Left kidney (tissue), 1 donor: ENCODE measurements at regions not wholly inside any gene's neighbourhood (a gene's known extent, or its start where the extent isn't known, plus 50 kb on each side); places are given as distances from the start of the nearest gene placed in this dataset.

Experiments
- DNase-seq: peaks from one replicate; pipeline ENCODE4 v3.0.0-alpha.2; 2013

- no peak for DNase-seq
Observed at GRCh38 chr20:52482044-52482443, 290.5 kb upstream of the ZFP64 start.

DNA sequence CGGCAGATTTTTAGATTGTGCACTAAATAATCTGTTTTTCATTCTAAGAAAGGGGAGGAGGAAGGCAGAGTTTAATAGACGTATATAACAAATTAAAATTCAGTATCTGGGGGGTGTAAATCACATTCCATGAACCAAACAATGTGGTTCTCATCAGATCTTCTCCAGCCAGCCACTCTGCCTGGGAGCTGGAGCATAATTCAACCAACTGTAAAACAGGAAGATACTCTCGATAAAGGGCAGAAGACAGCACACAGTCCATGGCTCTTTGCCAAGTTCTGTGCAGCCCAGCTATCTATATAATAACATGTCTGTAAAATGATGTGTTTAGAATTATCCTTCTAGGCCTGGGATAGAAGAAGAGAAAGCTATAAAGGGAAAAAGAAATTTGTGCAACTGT lies 289.9 kb upstream of the ZFP64 start:
- DNase-seq: no peak

GRCh38 chr20:52476074-52476750 lies 284.6 kb upstream of the ZFP64 start:
- no peak for DNase-seq

GRCh38 chr20:52473186-52473585 lies 281.6 kb upstream of the ZFP64 start:
- DNase-seq: no peak

GRCh38 chr20:52470561-52470960 lies 279.0 kb upstream of the ZFP64 start:
- DNase-seq: no peak

DNA sequence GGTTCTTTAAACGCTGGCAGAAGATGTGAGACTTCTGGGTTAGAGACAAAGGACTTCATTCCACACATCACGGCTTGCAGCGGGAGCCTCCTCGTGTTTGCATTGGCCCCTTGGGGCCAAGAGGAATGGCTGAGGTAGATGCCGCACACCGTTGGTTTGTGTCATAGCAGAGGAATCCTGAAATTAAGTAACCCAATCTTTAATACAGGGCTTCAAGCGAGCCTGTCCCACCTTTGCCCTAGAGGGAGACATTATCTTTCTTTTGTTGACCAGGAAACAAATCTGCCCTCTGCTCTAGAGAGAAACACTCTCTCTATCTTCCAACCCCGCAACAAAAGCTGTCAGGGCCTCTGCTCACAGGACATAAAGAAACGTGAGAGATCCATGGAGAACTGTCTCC lies 277.5 kb upstream of the ZFP64 start:
- DNase-seq: no peak

DNA sequence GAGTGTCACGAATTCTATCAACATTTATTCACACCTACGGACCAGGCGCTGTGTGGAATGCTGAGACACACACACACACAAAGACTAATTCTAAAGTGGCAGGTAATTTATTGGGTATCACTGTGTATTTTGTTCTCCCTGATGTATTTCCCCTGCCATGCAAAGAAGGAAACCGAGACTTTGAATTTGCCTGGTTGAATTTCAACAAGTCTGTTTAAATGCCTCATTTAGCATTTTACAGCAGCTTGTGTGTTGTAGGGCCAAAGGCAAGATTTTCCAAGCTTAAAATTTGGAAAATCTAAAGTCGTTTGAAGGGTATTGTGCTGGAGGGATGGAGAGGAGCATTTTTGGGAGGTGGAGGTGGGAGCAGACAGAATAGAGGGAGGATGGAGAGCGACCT lies 274.4 kb upstream of the ZFP64 start:
- no peak for DNase-seq

DNA sequence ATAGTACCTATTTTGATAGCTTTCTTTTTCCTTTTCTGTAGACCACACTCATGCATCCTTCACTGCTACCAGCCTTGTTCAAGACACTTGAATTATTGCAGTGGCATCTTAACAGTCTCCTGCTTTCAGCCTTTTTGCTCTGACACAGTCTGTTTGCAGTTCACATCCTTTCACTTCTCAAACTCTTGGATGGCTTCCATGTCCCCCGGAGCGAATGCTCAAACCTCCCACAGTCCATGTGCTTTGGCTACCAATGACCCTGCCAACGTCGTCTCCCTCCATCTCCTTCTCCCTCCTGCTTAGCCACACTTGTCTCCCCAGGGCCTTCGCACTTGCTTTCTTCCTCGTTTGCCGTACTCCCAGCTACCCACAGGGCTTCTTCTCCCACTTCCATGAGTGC lies 270.0 kb upstream of the ZFP64 start:
- no peak for DNase-seq

DNA sequence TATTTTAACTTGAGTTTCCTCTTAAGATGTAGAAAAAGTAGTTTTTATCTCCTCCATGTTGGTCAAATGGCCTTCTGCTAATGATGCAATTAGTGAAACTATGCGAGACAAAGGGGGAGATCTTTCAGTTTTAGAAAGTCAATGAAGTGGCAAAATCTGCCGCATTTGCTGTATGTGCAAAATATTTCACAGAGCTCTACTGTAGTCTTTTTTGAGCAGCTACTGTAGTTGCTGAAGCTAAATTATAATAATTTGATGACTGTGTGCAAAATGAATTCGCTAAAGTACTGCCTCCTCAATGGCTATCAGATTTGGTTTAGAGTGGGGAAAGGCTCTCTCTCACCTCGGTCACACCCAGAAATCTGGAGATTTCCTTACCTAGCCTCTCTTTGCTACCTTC lies 267.6 kb upstream of the ZFP64 start:
- no peak for DNase-seq

GRCh38 chr20:52457826-52458225 lies 266.2 kb upstream of the ZFP64 start:
- DNase-seq: no peak

GRCh38 chr20:52454660-52455059 lies 263.1 kb upstream of the ZFP64 start:
- DNase-seq: no peak

DNA sequence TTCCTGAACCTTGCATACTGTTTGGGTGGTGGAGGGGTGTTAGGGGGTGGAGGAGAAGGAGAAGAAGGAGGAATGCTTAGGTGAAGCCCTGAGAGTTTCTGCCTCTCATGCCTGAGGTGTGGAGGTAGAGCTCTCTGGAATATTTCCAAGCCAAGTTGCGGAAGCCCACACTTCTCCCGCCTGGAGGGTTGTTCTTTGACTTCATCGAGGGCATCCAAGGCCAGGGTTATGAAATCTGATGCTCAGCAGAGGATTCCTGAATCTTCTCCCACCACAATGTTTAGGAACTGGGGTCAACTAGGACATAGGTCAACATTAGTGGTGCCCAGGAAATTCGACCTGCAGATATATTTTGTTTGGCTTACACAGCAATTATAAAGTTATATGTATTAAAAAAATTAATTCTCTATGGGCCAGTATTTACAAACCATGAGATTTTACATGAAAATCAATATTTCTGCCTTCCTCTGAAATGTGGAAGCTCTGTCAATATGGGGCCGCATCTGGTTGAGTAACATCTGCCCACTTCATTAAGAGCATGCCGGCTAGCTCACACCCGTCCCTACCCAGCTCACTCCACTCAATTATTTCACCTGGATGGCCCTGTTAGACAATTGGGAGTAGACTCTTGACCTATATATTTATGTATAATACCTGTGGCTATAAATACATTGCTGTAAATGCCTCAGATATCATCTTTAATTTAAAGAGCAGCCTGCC lies 257.1 kb upstream of the ZFP64 start:
- DNase-seq: no peak

- no peak for DNase-seq
Observed at GRCh38 chr20:52447225-52447551, 255.6 kb upstream of the ZFP64 start.

- DNase-seq: no peak
Observed at GRCh38 chr20:52446421-52447224, 255.0 kb upstream of the ZFP64 start.

DNA sequence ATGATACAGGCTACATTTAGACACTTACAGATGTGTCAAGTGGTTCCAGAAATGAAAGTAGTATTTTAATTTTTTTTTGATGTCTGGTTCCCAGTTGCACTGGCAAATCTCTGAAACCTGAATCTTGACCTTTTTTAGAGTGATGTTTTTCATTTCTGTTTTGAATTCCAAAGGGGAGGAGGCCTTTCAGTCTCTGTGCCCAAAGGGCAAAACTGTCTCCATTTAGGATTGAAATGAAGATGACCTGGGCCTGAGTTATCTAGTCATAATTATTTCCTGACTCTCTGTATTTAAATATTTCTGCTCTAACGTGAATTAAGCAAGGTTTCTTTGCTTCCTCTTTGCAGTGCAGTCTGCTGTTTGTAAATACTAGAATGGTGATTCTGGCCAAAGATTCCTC lies 252.9 kb upstream of the ZFP64 start:
- DNase-seq: no peak

GRCh38 chr20:52443874-52444273 lies 252.3 kb upstream of the ZFP64 start:
- DNase-seq: no peak

DNA sequence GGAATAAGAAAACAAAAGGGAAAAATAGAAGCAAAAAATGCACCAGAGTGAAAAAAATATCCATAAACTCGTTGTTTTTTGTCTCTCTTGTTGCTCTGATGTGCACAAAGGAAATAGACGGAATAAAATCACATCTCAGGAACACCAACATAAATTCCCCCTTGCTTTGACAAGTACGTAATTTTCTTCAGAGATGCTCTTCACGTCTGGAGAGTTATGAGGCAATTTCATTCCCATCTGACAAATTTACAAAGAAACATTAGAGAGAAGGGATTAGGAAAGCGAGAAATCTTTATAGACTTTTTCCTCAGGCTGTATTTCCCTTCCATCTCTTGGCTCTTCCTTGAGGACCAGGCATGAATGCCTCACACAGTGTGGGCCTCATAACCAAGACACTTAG lies 250.1 kb upstream of the ZFP64 start:
- DNase-seq: no peak

GRCh38 chr20:52439375-52439774 lies 247.8 kb upstream of the ZFP64 start:
- DNase-seq: no peak

- DNase-seq: no peak
Observed at GRCh38 chr20:52438326-52438963, 246.9 kb upstream of the ZFP64 start.

DNA sequence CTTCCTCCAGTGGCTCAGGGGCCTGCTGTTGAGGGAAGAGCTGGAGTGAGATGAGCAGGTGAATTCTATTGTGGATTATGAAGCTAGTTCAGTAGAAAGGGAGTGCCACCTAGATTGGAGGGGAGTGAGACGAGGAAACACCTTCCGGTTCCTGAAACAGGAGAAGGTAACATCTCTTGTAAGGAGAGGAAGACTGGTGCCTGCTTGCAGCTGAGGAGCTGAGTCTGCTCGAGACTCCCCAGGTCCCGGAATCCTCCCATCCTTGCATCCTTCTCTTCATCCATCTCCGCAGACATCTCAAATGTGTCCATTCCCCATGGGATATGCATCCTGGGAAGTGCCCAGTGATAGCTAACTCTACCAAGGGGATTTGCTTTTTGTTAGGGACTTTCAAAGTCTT lies 242.9 kb upstream of the ZFP64 start:
- no peak for DNase-seq

- DNase-seq: no peak
Observed at GRCh38 chr20:52434041-52434425, 242.5 kb upstream of the ZFP64 start.

GRCh38 chr20:52433326-52434040 lies 241.9 kb upstream of the ZFP64 start:
- DNase-seq: no peak
